NB4 (cell line): ENCODE measurements at regions not wholly inside any gene's neighbourhood (a gene's known extent, or its start where the extent isn't known, plus 50 kb on each side); places are given as distances from the start of the nearest gene placed in this dataset.

Experiments used
- DNase-seq: peaks from one replicate; pipeline ENCODE4 v3.0.0; 2010; ENCODE audit warnings: low read depth
- H3K4me3 ChIP-seq: one replicate; pipeline ENCODE4 v1.5.1; 2011; ENCODE audit warnings: mild to moderate bottlenecking, low read depth, low read length, moderate library complexity
- MAX ChIP-seq: IDR thresholded peaks from 2 replicates; pipeline ENCODE4 v1.6.1; 2011; ENCODE audit warnings: low read depth, low read length
- MYC ChIP-seq: IDR thresholded peaks from 2 replicates; pipeline ENCODE4 v1.6.1; 2011; ENCODE audit warnings: low read depth, low read length
- POLR2A ChIP-seq: IDR thresholded peaks from 2 replicates; pipeline ENCODE4 v1.6.1; 2011; ENCODE audit warnings: mild to moderate bottlenecking; ENCODE audit not compliant: insufficient read length; ENCODE audit errors: extremely low read depth
- TF ChIP-seq, protein P1 (sequence below): IDR thresholded peaks from one replicate; pipeline ENCODE4 v1.5.1; 2012; ENCODE audit warnings: low read depth, low read length

- DNase-seq = no peak
- no peak for TF ChIP-seq MYC
- TF ChIP-seq POLR2A = no peak
- TF ChIP-seq, protein P1, sequence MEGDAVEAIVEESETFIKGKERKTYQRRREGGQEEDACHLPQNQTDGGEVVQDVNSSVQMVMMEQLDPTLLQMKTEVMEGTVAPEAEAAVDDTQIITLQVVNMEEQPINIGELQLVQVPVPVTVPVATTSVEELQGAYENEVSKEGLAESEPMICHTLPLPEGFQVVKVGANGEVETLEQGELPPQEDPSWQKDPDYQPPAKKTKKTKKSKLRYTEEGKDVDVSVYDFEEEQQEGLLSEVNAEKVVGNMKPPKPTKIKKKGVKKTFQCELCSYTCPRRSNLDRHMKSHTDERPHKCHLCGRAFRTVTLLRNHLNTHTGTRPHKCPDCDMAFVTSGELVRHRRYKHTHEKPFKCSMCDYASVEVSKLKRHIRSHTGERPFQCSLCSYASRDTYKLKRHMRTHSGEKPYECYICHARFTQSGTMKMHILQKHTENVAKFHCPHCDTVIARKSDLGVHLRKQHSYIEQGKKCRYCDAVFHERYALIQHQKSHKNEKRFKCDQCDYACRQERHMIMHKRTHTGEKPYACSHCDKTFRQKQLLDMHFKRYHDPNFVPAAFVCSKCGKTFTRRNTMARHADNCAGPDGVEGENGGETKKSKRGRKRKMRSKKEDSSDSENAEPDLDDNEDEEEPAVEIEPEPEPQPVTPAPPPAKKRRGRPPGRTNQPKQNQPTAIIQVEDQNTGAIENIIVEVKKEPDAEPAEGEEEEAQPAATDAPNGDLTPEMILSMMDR = no peak
- no peak for TF ChIP-seq MAX
- H3K4me3 ChIP-seq = no peak overlapping the region
Measured at GRCh38 chr4:160180211-160180610, 1077.3 kb downstream of the RAPGEF2 start.

DNA sequence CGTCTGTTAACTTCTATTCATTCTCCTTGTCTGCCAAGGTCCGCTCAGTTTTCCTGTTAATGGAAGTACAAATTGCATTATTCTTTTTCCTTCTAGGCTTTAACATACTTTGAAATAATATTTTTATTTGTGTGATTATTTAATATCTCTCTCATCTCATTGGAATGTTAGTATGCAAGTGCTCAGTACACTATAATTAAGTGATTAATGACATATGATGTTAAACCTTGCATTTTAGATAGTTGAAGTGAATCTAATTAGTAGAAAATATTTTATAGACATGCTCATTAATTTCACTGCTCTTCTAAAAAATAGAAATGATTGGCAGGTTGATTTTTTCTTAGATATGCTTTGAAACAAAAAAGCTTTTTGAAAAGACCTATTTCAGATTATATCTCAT, 1079.8 kb downstream of the RAPGEF2 start:
- TF ChIP-seq MYC (no peak), MAX (no peak), POLR2A (no peak)
- TF ChIP-seq, protein P1 = no peak
- no peak overlapping the region for H3K4me3 ChIP-seq
- DNase-seq = no peak

GRCh38 chr4:160184884-160185283, 1082.0 kb downstream of the RAPGEF2 start:
- TF ChIP-seq, protein P1 = no peak
- TF ChIP-seq MAX (no peak), MYC (no peak), POLR2A (no peak)
- H3K4me3 ChIP-seq = no peak overlapping the region
- DNase-seq = no peak

- TF ChIP-seq MYC (no peak), POLR2A (no peak), MAX (no peak)
- TF ChIP-seq, protein P1 = no peak
- no peak for DNase-seq
- no peak overlapping the region for H3K4me3 ChIP-seq
Measured at GRCh38 chr4:160193787-160194186, 1090.9 kb downstream of the RAPGEF2 start.

GRCh38 chr4:160194716-160195115, 1091.8 kb downstream of the RAPGEF2 start:
- no peak for TF ChIP-seq POLR2A
- TF ChIP-seq MYC = no peak
- TF ChIP-seq MAX = no peak
- TF ChIP-seq, protein P1 = no peak
- DNase-seq = no peak
- no peak overlapping the region for H3K4me3 ChIP-seq

DNA sequence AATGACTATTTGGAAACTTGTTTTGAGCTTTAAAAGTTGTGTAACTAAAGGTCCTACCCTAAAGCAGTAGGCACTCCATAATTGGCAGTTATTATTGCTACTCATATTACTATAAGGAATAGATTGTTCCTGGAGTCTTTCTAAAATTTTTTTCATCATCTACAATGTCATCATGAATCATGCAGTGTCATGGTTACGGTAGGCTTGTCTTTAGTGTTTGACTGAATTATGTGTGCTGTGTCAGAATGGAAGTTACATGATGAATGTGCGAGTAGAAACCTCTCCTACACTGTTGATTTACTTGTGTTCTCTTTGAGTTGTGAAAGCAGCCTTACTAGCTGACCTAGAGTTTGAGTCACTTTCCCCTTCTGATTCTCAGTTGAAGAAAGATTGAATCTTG, 1099.9 kb downstream of the RAPGEF2 start:
- TF ChIP-seq POLR2A (no peak), MAX (no peak), MYC (no peak)
- TF ChIP-seq, protein P1 = no peak
- DNase-seq = no peak

More for the DNA sequence above, 1099.9 kb downstream of the RAPGEF2 start:
- no peak overlapping the region for H3K4me3 ChIP-seq
